GM20000 (cell line): ENCODE measurements at regions not wholly inside any gene's neighbourhood (a gene's known extent, or its start where the extent isn't known, plus 50 kb on each side); places are given as distances from the start of the nearest gene placed in this dataset.

Source experiments
- DNase-seq: peaks from one replicate; pipeline ENCODE4 v3.0.0; 2012; ENCODE audit warnings: low spot score
- CTCF ChIP-seq: IDR thresholded peaks from 2 replicates; pipeline ENCODE4 v1.5.1; 2012; ENCODE audit warnings: mild to moderate bottlenecking, control low read depth; ENCODE audit errors: extremely low read depth, missing control alignments

GRCh38 chr2:122096761-122097160 lies 341.3 kb downstream of the TSN start:
- TF ChIP-seq CTCF = no peak
- no peak for DNase-seq

GRCh38 chr2:122098306-122098705 lies 342.9 kb downstream of the TSN start:
- no peak for TF ChIP-seq CTCF
- DNase-seq = no peak

GRCh38 chr2:122100346-122100745 lies 344.9 kb downstream of the TSN start:
- no peak for TF ChIP-seq CTCF
- DNase-seq = no peak

DNA sequence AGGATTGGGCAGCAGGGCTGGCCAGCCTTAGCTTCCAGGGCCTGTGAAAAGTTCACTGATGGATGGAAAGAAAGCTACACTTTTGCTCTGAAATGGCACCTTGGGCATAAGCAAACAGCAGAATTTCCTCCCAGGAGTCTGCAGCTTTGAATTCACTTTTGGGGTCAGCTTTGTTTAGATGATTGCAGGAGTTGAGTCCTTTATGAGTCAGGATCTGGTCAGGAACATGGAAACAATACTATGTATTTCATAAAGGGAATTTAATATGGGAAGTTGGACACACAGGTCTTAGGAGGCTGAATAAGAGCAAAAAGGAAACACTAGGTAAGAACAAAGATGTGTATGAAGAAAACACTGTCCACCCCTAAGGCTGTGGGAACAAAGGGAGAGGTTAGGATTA lies 345.3 kb downstream of the TSN start:
- no peak for TF ChIP-seq CTCF
- DNase-seq = no peak

- no peak for TF ChIP-seq CTCF
- DNase-seq = no peak
Measured at GRCh38 chr2:122101319-122101718, 345.9 kb downstream of the TSN start.

GRCh38 chr2:122105171-122105876 lies 349.9 kb downstream of the TSN start:
- TF ChIP-seq CTCF = no peak
- no peak for DNase-seq

- TF ChIP-seq CTCF = no peak
Measured at GRCh38 chr2:122105877-122106206, 350.4 kb downstream of the TSN start.

More at GRCh38 chr2:122105877-122106206, 350.4 kb downstream of the TSN start:
- no peak for DNase-seq
